HCT116 (cell line): ENCODE measurements at regions not wholly inside any gene's neighbourhood (a gene's known extent, or its start where the extent isn't known, plus 50 kb on each side); places are given as distances from the start of the nearest gene placed in this dataset.

Source experiments
- EZH2phosphoT487 ChIP-seq: fragments of 200-600 bp; IDR thresholded peaks from 2 replicates; pipeline ENCODE4 v1.6.1; 2018; ENCODE audit warnings: antibody characterized with exemption, borderline replicate concordance
- POLR2A ChIP-seq: IDR thresholded peaks from 2 replicates; pipeline ENCODE4 v1.7.0; 2011; ENCODE audit warnings: borderline replicate concordance; ENCODE audit not compliant: insufficient read depth, insufficient read length; ENCODE audit errors: extremely low read depth
- POLR2AphosphoS5 ChIP-seq: IDR thresholded peaks from 2 replicates; pipeline ENCODE4 v1.6.1; 2011; ENCODE audit warnings: mild to moderate bottlenecking, low read depth, low read length, moderate library complexity
- RAD21 ChIP-seq: IDR thresholded peaks from 2 replicates; pipeline ENCODE4 v1.6.1; 2012; ENCODE audit warnings: low read depth, mild to moderate bottlenecking
- ZNF274 ChIP-seq: fragments of 200-500 bp; sonication (Bioruptor generic); IDR thresholded peaks from 2 replicates; pipeline ENCODE4 v1.6.1; 2014; ENCODE audit warnings: mild to moderate bottlenecking, low read depth, low read length, inconsistent platforms
- TF ChIP-seq, protein P1 (sequence below), 3 experiments: fragments of 200-600 bp in 1 of 3; sonication (generic) in 1 of 3; IDR thresholded peaks in 2 of 3; conservative IDR thresholded peaks in 1 of 3; 2 replicates each; pipeline ENCODE4 v1.5.1; 2012 to 2017; ENCODE audit warnings: low read depth in 2 of 3, low read length in 2 of 3, antibody characterized with exemption in 1 of 3, borderline replicate concordance in 1 of 3, control low read depth in 1 of 3, mild to moderate bottlenecking in 1 of 3, mixed read lengths in 1 of 3, mixed run types in 1 of 3, moderate library complexity in 1 of 3; ENCODE audit not compliant: insufficient read depth in 1 of 3
- TF ChIP-seq, protein P2 (sequence below): IDR thresholded peaks from 2 replicates; pipeline ENCODE4 v1.6.1; 2012; ENCODE audit warnings: low read depth
- TF ChIP-seq, protein P3 (sequence below): IDR thresholded peaks from 2 replicates; pipeline ENCODE4 v1.6.1; 2012

DNA sequence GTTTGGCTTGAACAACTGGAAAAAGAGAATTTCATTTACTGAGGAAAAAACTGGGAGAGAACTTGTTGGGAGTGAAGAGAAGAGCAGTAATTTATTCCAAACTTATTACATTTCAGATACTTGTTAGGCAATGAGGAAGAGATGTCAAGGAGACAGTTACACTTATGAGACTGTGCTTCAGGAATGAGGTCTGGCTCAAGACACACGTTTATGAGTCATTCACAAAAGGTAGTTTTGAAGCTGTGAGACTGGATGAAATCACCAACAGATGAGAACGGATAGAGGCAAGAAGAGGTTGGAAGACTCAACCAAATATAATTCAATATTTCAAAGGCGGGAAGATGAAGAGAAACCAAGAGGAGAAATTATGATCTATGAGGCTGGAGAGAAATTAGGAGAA, 70.6 kb upstream of the DEFB112 start:
- TF ChIP-seq, protein P1, sequence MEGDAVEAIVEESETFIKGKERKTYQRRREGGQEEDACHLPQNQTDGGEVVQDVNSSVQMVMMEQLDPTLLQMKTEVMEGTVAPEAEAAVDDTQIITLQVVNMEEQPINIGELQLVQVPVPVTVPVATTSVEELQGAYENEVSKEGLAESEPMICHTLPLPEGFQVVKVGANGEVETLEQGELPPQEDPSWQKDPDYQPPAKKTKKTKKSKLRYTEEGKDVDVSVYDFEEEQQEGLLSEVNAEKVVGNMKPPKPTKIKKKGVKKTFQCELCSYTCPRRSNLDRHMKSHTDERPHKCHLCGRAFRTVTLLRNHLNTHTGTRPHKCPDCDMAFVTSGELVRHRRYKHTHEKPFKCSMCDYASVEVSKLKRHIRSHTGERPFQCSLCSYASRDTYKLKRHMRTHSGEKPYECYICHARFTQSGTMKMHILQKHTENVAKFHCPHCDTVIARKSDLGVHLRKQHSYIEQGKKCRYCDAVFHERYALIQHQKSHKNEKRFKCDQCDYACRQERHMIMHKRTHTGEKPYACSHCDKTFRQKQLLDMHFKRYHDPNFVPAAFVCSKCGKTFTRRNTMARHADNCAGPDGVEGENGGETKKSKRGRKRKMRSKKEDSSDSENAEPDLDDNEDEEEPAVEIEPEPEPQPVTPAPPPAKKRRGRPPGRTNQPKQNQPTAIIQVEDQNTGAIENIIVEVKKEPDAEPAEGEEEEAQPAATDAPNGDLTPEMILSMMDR (IDR thresholded peaks at IDR 0.05 in 2 of 3, conservative IDR thresholded peaks at IDR 0.05 in 1 of 3; ENCODE audit: borderline replicate concordance in 1 of 3, insufficient read depth in 1 of 3, low read depth in 2 of 3, low read length in 2 of 3), result no peak
- TF ChIP-seq POLR2A, result no peak
- TF ChIP-seq, protein P2, sequence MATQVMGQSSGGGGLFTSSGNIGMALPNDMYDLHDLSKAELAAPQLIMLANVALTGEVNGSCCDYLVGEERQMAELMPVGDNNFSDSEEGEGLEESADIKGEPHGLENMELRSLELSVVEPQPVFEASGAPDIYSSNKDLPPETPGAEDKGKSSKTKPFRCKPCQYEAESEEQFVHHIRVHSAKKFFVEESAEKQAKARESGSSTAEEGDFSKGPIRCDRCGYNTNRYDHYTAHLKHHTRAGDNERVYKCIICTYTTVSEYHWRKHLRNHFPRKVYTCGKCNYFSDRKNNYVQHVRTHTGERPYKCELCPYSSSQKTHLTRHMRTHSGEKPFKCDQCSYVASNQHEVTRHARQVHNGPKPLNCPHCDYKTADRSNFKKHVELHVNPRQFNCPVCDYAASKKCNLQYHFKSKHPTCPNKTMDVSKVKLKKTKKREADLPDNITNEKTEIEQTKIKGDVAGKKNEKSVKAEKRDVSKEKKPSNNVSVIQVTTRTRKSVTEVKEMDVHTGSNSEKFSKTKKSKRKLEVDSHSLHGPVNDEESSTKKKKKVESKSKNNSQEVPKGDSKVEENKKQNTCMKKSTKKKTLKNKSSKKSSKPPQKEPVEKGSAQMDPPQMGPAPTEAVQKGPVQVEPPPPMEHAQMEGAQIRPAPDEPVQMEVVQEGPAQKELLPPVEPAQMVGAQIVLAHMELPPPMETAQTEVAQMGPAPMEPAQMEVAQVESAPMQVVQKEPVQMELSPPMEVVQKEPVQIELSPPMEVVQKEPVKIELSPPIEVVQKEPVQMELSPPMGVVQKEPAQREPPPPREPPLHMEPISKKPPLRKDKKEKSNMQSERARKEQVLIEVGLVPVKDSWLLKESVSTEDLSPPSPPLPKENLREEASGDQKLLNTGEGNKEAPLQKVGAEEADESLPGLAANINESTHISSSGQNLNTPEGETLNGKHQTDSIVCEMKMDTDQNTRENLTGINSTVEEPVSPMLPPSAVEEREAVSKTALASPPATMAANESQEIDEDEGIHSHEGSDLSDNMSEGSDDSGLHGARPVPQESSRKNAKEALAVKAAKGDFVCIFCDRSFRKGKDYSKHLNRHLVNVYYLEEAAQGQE, result no peak
- TF ChIP-seq, protein P3, sequence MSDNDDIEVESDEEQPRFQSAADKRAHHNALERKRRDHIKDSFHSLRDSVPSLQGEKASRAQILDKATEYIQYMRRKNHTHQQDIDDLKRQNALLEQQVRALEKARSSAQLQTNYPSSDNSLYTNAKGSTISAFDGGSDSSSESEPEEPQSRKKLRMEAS, result no peak
- no peak for TF ChIP-seq RAD21
- TF ChIP-seq EZH2phosphoT487, result no peak
- TF ChIP-seq POLR2AphosphoS5, result no peak
- no peak for TF ChIP-seq ZNF274
